ENCODE measurements at regions not wholly inside any gene's neighbourhood (a gene's known extent, or its start where the extent isn't known, plus 50 kb on each side); places are given as distances from the start of the nearest gene placed in this dataset.
"Not testable (repeated sequence)": the region's sequence is repeated elsewhere in the genome, so short reads cannot be mapped to it uniquely, and the experiment has no call there.

DNA sequence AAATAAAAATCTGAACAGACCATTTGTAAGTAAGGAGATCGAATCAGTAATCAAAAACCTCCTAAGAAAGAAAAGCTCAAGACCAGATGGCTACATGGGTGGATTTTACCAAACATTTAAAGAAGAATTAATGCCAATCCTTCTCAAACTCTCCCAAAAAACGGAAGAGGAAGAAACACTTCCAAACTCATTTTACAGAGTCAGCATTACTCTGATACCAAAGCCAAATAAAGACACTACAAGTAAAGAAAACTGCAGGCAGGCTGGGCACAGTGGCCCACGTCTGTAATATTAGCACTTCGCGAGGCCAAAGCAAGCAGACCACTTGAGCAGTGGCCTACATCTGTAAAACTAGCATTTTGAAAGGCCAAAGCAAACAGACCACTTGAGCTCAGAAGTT, 159.8 kb downstream of the DPY19L2 start:
- DNase-seq (ENCODE audit: low spot score), result no peak

GRCh38 chr12:63499567-63499966, 168.7 kb downstream of the DPY19L2 start:
- DNase-seq (ENCODE audit: low spot score), result no peak

DNA sequence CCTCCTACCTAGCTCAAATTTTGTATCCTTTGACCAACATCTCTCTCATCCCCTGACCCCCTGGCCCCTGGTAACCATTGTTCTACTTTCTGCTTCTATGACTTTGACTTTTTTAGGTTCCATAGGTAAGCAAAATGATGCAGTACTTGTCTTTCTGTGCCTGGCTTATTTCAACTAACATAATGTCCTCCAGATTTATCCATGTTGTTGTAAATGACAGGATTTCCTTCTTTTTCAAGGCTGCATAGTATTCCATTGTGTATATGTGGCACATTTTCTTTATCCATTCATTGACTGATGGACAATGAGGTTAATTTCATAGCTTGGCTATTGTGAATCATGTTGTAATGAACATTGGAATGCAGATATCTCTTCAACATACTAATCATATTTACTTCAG, 170.1 kb downstream of the DPY19L2 start:
- DNase-seq (ENCODE audit: low spot score), result no peak

DNA sequence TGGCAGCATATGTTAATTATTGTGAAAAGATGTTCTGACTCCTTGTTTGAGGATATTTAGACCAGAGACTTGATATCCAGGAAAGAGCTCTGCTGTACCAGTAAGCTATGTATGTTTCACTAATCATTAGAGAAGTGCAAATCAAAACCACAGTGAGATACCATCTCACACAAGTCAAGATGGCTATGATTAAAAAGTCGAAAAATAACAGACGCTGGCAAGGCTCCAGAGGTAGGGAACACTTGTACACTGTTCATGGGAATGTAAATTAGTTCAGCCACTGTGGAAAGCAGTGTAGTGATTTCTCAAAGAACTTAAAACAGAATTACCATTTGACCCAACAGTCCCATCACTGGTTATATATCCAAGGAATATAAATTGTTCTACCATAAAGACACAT, 171.6 kb downstream of the DPY19L2 start:
- DNase-seq (ENCODE audit: low spot score), result no peak

DNA sequence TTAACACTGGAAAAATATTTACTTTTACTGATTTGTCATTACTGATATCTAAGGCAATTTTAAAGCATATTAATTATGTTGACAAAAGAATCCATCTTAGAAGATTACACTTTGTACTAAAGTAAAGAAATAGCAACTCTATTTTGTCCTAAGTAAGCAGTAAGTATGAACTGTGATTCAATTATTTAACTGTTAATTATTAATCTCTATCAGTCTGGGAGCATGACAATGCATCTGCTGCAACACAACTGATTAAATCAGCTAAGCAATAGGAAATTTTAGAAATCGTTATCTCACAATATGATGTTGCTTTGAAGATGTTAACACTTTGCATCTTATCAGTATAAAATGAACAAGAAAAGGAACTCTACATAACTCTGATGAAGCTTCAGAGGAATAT, 172.3 kb downstream of the DPY19L2 start:
- no peak for DNase-seq (ENCODE audit: low spot score)

- not testable (repeated sequence) for DNase-seq (ENCODE audit: low spot score)
Measured at GRCh38 chr12:63493357-63493756, 174.9 kb downstream of the DPY19L2 start.

DNA sequence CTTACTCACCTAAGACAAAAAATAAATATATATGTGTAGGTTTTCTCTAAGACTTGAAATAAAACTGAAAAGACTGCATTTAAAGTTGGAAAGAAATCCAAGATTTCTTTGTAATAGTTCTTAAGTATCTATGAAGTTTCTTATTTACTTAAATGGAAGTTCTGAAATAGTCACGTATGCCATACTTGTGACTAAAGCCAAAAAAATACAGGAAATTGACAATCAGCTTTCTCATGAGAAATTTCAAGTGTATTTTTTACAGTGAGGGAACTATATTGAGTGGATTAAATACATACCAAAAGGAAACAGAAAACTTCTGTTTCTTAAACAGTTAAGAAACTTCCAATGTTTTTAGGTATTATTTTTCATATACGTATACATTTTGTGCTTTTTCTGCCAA, 188.1 kb downstream of the DPY19L2 start:
- DNase-seq (ENCODE audit: low spot score), result no peak

GRCh38 chr12:63470161-63470560, 198.1 kb downstream of the DPY19L2 start:
- DNase-seq (ENCODE audit: low spot score), result no peak

GRCh38 chr12:63467951-63468350, 200.3 kb downstream of the DPY19L2 start:
- DNase-seq (ENCODE audit: low spot score), result no peak

DNA sequence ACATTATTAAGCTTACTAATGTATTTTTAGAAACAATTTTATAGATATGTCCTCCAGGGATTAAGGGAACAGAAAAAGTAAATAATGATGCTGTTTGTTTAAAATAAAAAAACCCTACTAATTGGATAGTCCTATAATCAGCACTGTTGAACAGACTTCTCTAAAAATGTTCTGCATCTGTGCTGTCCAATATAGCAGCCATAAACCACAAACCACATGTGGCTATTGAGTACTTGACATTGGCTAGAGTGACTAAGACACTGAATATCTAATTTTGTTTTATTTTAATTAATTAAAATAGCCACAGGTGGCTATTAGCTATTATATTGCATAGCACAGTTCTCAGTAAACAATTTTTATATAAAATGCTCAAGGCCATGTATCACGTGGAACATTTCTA, 210.4 kb downstream of the DPY19L2 start:
- DNase-seq (ENCODE audit: low spot score), result no peak

GRCh38 chr12:63457428-63457827, 210.9 kb downstream of the DPY19L2 start:
- DNase-seq (ENCODE audit: low spot score), result no peak

- no peak for DNase-seq (ENCODE audit: low spot score)
Measured at GRCh38 chr12:63450816-63451215, 217.5 kb downstream of the DPY19L2 start.

- DNase-seq (ENCODE audit: low spot score), result no peak
Measured at GRCh38 chr12:63450334-63450733, 218.0 kb downstream of the DPY19L2 start.

- no peak for DNase-seq (ENCODE audit: low spot score)
Measured at GRCh38 chr12:63445224-63445880, 222.9 kb downstream of the DPY19L2 start.

- no peak for DNase-seq (ENCODE audit: low spot score)
Measured at GRCh38 chr12:63440048-63440447, 228.2 kb downstream of the DPY19L2 start.

GRCh38 chr12:63434384-63434783, 233.9 kb downstream of the DPY19L2 start:
- DNase-seq (ENCODE audit: low spot score), result not testable (repeated sequence)

- DNase-seq (ENCODE audit: low spot score), result not testable (repeated sequence)
Measured at GRCh38 chr12:63427969-63428368, 240.3 kb downstream of the DPY19L2 start.

GRCh38 chr12:63427029-63427428, 241.3 kb downstream of the DPY19L2 start:
- not testable (repeated sequence) for DNase-seq (ENCODE audit: low spot score)

DNA sequence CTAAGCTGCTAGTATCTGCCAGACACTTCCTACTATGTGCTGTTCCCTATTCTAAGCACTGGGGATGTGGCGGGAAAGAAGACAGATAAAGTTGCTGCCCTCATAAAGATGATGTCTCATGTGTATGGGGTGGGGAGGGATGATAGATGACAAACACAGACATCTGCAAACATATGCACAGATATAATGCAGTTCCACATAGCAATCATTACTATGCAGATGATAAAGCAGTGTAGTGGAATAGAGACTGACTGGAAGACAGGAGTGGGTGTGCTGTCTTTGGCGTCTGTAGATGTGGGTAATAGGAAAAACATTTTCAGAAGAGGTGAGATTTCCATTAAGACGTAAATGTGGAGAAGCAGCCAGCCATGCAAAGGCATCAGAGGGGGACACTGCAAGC, 243.6 kb downstream of the DPY19L2 start:
- DNase-seq (ENCODE audit: low spot score), result no peak

- DNase-seq (ENCODE audit: low spot score), result no peak
Measured at GRCh38 chr12:63423839-63424238, 244.5 kb downstream of the DPY19L2 start.

GRCh38 chr12:63420206-63420644, 248.1 kb downstream of the DPY19L2 start:
- no peak for DNase-seq (ENCODE audit: low spot score)

GRCh38 chr12:63419154-63419553, 249.1 kb downstream of the DPY19L2 start:
- DNase-seq (ENCODE audit: low spot score), result no peak

DNA sequence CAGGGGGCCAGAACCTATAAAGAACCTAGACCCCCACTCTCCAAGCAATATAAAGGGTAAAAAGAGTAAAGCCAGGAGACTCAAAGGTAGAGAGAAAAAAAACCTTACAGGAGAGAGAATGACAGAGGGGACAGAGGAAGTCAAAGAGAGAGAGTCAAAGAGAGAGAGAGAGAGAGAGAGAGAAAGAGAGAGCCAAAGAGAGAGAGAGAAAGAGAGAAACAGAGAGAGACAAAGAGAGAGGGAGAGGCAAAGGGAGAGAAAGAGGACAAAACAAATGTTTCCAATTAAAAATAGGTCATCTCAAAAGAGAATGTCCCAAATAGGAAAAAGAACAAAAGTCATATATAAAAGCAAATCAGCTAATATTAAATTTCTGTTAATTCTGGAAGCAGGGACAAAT, 251.5 kb downstream of the DPY19L2 start:
- no peak for DNase-seq (ENCODE audit: low spot score)

- no peak for DNase-seq (ENCODE audit: low spot score)
Measured at GRCh38 chr12:63415357-63415756, 252.9 kb downstream of the DPY19L2 start.

Data from ureter (tissue), 1 donor.